K562 (cell line): ENCODE measurements at regions not wholly inside any gene's neighbourhood (a gene's known extent, or its start where the extent isn't known, plus 50 kb on each side); places are given as distances from the start of the nearest gene placed in this dataset.

Experiments used
- ATAC-seq: fragments of 200-7000 bp; cut with Tn5 transposase; 3 replicates; pipeline ENCODE4 v1.9.1; 2020; ENCODE audit warnings: moderate library complexity
- BruUV-seq: library from RNA; stranded (reverse); fragments of 400-500 nt; replicated peaks from 2 replicates; lab custom pipeline; 2021; lab: Mats Ljungman, UMichigan
- CTCF ChIA-PET: fragments of 300-600 bp; formaldehyde crosslinking; extraction: SDS; loops from one replicate; lab custom pipeline; 2021; ENCODE audit warnings: low intra/inter-chr PET ratio; lab: Yijun Ruan, JAX
- POLR2A ChIA-PET: fragments of 300-600, 350-650 bp; sonication (Branson Sonifier 250); formaldehyde crosslinking; extraction: SDS; loops from one replicate; lab custom pipeline; 2021; ENCODE audit warnings: antibody characterized with exemption, inconsistent platforms; lab: Yijun Ruan, JAX
- DNase-seq, 4 experiments: peaks; one replicate each; pipeline versions ENCODE4 v3.0.0 to v3.0.0-alpha.2; 2011 to 2018; ENCODE audit warnings: low spot score in 3 of 4, mixed read lengths in 3 of 4; ENCODE audit errors: extremely low read depth in 1 of 4
- FAIRE-seq: peaks from 2 replicates; lab custom pipeline; 2011; peaks lifted over from hg19 to GRCh38; lab: Jason Lieb, UNC
- H2AFZ ChIP-seq: 2 replicates; pipeline ENCODE4 v1.6.0; 2011; ENCODE audit warnings: low read depth, low read length, control low read depth, inconsistent platforms
- H3K27ac ChIP-seq: fragments of 200-600 bp; 3 replicates; pipeline ENCODE4 v1.8.0; 2011; ENCODE audit warnings: low read depth, mild to moderate bottlenecking, control low read depth, inconsistent platforms, low read length, moderate library complexity, mixed read lengths; ENCODE audit errors: extremely low read depth
- H3K27me3 ChIP-seq, 2 experiments: fragments of 300-600 bp in 1 of 2; 2 replicates in 1 of 2; 3 replicates in 1 of 2; pipeline versions ENCODE4 v1.6.0 to v1.8.0; 2011; ENCODE audit warnings: inconsistent platforms in 2 of 2, low read length in 2 of 2, mild to moderate bottlenecking in 1 of 2, mixed read lengths in 1 of 2, moderate library complexity in 1 of 2; ENCODE audit not compliant: control insufficient read depth in 2 of 2, insufficient read depth in 2 of 2
- H3K36me3 ChIP-seq: fragments of 300-600 bp; 3 replicates; pipeline ENCODE4 v1.8.0; 2011; ENCODE audit warnings: mild to moderate bottlenecking, low read length, inconsistent platforms; ENCODE audit not compliant: control insufficient read depth, insufficient read depth
- H3K4me1 ChIP-seq, 2 experiments: fragments of 200-600 bp in 1 of 2; replicated peaks in 1 of 2; 2 replicates in 1 of 2; 3 replicates in 1 of 2; pipeline versions ENCODE4 v1.5.1 to v1.8.0; 2011; ENCODE audit warnings: inconsistent platforms in 2 of 2, low read length in 2 of 2, mild to moderate bottlenecking in 1 of 2, mixed read lengths in 1 of 2, moderate library complexity in 1 of 2; ENCODE audit not compliant: control insufficient read depth in 2 of 2, insufficient read depth in 2 of 2
- H3K4me2 ChIP-seq: 2 replicates; pipeline ENCODE4 v1.6.1; 2011; ENCODE audit warnings: low read length, control low read depth, inconsistent platforms, mixed read lengths; ENCODE audit not compliant: insufficient read depth
- H3K4me3 ChIP-seq: fragments of 200-600 bp; sonication (generic), shearing (Covaris generic); 2 replicates; pipeline ENCODE4 v1.5.1; 2016; ENCODE audit warnings: control low read depth, inconsistent platforms
- H3K79me2 ChIP-seq: fragments of 200-600 bp; 3 replicates; pipeline ENCODE4 v1.8.0; 2011; ENCODE audit warnings: low read length, inconsistent platforms; ENCODE audit not compliant: control insufficient read depth, insufficient read depth
- H3K9ac ChIP-seq, 2 experiments: 2 replicates each; pipeline versions ENCODE4 v1.6.0 to v1.6.1; 2011; ENCODE audit warnings: low read depth in 2 of 2, low read length in 2 of 2, control low read depth in 1 of 2, inconsistent platforms in 1 of 2, mild to moderate bottlenecking in 1 of 2, mixed read lengths in 1 of 2; ENCODE audit not compliant: insufficient read depth in 1 of 2
- H3K9me1 ChIP-seq: one replicate; pipeline ENCODE4 v1.6.0; 2011; ENCODE audit warnings: inconsistent platforms, mild to moderate bottlenecking, low read length, moderate library complexity; ENCODE audit not compliant: control insufficient read depth, insufficient read depth
- H3K9me3 ChIP-seq: replicated peaks from 2 replicates; pipeline ENCODE4 v1.5.1; 2011; ENCODE audit warnings: low read depth, low read length, inconsistent platforms; ENCODE audit not compliant: control insufficient read depth, insufficient read depth
- H4K20me1 ChIP-seq: replicated peaks from 2 replicates; pipeline ENCODE4 v1.6.1; 2011; ENCODE audit warnings: low read length, inconsistent platforms, mixed read lengths; ENCODE audit not compliant: control insufficient read depth, insufficient read depth
- CEBPB ChIP-seq: fragments of 450-650 bp; IDR thresholded peaks from 2 replicates; pipeline ENCODE4 v1.6.1; 2016; ENCODE audit warnings: missing genetic modification characterization, missing compliant biosample characterization
- KDM4B ChIP-seq, 2 experiments: fragments of 450-650 bp in 1 of 2; sonication (generic) in 1 of 2; IDR thresholded peaks; 2 replicates each; pipeline ENCODE4 v1.6.1; 2016 to 2017; ENCODE audit warnings: borderline replicate concordance in 2 of 2, antibody characterized with exemption in 1 of 2, low read depth in 1 of 2, mild to moderate bottlenecking in 1 of 2
- WGBS: fragments of 100-300 bp; shearing (Covaris generic); methylation state at CpG from one replicate; pipeline ENCODE4 v1.1.6; 2016; ENCODE audit warnings: low coverage, mixed read lengths; ENCODE audit not compliant: insufficient coverage; ENCODE audit errors: missing lambda C conversion rate; 5-methylcytosine and 5-hydroxymethylcytosine counted together
- in situ Hi-C: fragments of 300-500 bp; cut with MboI; formaldehyde crosslinking; loops from 4 replicates; pipeline ENCODE4 v1.15.0; 2018; ENCODE audit warnings: inconsistent platforms, mixed read lengths
- intact Hi-C: fragments of 100-400 bp; cut with micrococcal nuclease; formaldehyde crosslinking; loops from 2 replicates; pipeline ENCODE4 v1.14.2; 2022
- TF ChIP-seq, protein P1 (sequence below), 2 experiments: IDR thresholded peaks in 1 of 2; conservative IDR thresholded peaks in 1 of 2; 2 replicates each; pipeline ENCODE4 v1.6.1; 2016; ENCODE audit warnings: low read depth in 2 of 2, mild to moderate bottlenecking in 1 of 2, missing compliant biosample characterization in 1 of 2, missing genetic modification characterization in 1 of 2, moderate library complexity in 1 of 2

DNA sequence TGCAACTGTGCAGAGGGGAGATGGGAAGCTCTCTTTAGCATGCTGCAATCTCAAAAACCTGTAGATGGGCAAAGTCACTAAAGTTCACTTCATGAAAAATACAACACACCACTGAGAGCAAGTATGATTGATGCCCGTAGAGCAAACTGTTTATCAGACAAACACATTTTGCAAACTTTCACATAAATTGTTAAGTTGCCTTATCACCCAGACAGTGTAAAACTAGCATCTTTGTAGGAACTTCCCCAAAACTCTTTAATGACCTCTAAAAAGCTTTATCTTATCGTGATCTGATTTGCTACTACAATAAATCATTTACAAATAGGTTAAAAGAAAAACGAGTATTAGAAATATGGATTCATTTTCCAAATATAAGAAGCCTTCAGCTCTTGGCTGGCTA is 391.0 kb downstream of the LMO4 start:
- H3K36me3 ChIP-seq = no peaks in the 10 kb centered on the region
- TF ChIP-seq, protein P1, sequence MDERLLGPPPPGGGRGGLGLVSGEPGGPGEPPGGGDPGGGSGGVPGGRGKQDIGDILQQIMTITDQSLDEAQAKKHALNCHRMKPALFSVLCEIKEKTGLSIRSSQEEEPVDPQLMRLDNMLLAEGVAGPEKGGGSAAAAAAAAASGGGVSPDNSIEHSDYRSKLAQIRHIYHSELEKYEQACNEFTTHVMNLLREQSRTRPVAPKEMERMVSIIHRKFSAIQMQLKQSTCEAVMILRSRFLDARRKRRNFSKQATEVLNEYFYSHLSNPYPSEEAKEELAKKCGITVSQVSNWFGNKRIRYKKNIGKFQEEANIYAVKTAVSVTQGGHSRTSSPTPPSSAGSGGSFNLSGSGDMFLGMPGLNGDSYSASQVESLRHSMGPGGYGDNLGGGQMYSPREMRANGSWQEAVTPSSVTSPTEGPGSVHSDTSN (CRISPR knock-in tag; IDR thresholded peaks at IDR 0.05; ENCODE audit: low read depth) = no peak
- TF ChIP-seq, protein P1 (tag; conservative IDR thresholded peaks at IDR 0.05; ENCODE audit: low read depth) = 0 out of 2 replicates have a peak, but pooled peaks have one; percentile 10
- TF ChIP-seq KDM4B (IDR thresholded peaks at IDR 0.05; ENCODE audit: borderline replicate concordance in 2 of 2, low read depth in 1 of 2) = no peak
- TF ChIP-seq CEBPB (tag) = peak; percentile 42; the same call in 1 of the 2 replicates
- ATAC-seq (no peak), FAIRE-seq (no peak), DNase-seq (no peak)
- H3K9me1 ChIP-seq = no peaks in the 10 kb centered on the region
- no peaks in the 10 kb centered on the region for H3K9me3 ChIP-seq
- H3K4me1 ChIP-seq = no peaks in the 10 kb centered on the region
- H3K79me2 ChIP-seq = no peaks in the 10 kb centered on the region
- H3K9ac ChIP-seq = no peak overlapping the region
- no peaks in the 10 kb centered on the region for H3K27me3 ChIP-seq
- no peak overlapping the region for H3K4me2 ChIP-seq
- CTCF ChIA-PET = no interaction called here
- POLR2A ChIA-PET = no interaction called here
- H3K4me3 ChIP-seq = no peak overlapping the region
- no peak overlapping the region for H3K27ac ChIP-seq
- intact Hi-C loops (no loop called here), in situ Hi-C loops (no loop called here)
- 4% methylated on average over 3 of the region's 3 CpGs for WGBS
- no TSS peak for BruUV-seq
- H2AFZ ChIP-seq = no peak overlapping the region
- no peaks in the 10 kb centered on the region for H4K20me1 ChIP-seq
